GM13977 (cell line): ENCODE measurements at regions not wholly inside any gene's neighbourhood (a gene's known extent, or its start where the extent isn't known, plus 50 kb on each side); places are given as distances from the start of the nearest gene placed in this dataset.

Experiments used
- DNase-seq: peaks from one replicate; pipeline ENCODE4 v3.0.0; 2012; ENCODE audit warnings: low spot score
- CTCF ChIP-seq: IDR thresholded peaks from 2 replicates; pipeline ENCODE4 v1.5.1; 2012; ENCODE audit warnings: mild to moderate bottlenecking, control low read depth; ENCODE audit not compliant: insufficient read depth; ENCODE audit errors: extremely low read depth, missing control alignments
- in situ Hi-C: fragments of 300-500 bp; cut with MboI; formaldehyde crosslinking; loops from one replicate; pipeline ENCODE4 v1.12.0; 2022; ENCODE audit warnings: low sequenced_read_pairs, low pct_unique_long_range_greater_than_20kb, mixed read lengths, inconsistent platforms; ENCODE audit not compliant: unreplicated experiment

DNA sequence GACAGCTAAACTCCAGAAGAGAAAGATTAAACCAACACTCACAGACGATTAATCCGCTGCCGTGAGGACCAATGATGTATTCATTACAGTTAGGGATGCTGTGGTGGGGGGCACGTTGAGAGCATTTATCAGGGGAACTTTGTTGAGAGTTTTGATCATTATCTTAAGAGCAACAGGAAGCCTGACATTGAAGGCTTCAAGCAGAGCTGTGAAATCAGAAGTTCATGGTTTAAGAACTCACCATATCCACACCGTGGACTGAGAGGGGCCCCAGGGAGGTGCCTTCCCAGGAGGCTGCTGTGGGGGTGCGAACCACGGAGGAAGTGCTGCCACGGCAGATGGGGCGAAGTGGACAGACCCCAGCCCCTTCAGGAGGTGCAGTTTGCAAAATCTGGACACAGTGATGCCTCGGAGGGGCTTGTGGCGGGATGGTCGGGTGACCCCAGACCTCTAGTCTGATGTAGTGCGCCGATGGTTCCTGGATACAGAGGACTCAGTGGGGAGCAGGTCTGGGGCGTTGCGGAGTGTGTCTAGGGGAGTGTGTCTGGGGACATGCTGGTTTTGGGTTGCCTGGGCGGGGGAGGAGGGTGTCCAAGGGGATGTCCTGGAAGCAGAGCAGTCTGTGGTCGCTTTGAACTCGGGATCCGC is 73.0 kb downstream of the DIO3 start:
- no peak for TF ChIP-seq CTCF
- in situ Hi-C loops: loop anchor here (25.0 kb wide), 1 partner anchor 772 kb away; no protein-coding TSS in a partner anchor
- DNase-seq: no peak

DNA sequence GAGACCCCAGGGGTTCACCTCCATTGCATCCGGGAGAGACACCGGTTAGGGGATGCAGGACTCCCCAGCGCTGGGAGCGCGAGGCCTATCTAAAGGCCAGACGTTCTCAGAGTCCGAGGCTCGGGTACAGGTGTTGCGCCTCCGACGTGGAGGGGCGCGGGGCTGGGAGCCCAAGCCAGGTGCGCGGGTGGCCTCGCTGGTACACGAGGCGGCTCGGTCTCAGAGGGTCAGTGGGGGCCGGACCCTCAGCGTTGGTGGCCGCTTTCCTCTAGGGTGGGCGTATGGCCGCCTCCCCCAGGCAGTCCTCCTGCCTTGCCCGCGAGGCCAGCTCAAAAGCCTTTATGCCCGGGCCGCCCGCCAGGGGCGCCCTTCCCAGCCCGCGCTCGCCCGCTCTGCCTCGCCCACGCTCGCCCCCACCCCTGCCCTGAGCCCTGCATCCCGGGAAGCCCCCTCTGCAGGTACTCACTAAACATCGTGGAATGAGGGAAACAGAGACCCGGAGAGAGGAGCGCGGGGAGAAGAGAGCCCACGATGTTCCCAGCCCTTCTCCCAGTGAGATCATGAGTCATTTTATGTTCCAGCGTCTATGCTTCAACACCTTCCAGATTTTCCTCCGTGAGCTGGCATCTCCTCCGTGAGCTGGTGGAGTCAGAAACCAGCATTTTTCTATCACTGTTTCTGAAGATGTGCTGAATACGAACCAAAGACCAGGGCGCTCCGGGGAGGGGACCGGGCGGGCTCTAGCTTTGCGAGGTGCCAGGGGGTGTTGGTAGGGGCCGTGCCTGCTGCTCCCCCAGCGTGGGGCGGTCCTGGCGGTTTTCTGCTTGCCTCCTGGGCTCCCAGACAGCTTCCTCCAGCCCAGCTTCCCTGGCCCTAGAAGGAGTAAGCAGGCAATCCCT is 73.8 kb downstream of the DIO3 start:
- no peak for DNase-seq
- no peak for TF ChIP-seq CTCF
- in situ Hi-C loops: loop anchor here (25.0 kb wide), 1 partner anchor 773 kb away; no protein-coding TSS in a partner anchor

DNA sequence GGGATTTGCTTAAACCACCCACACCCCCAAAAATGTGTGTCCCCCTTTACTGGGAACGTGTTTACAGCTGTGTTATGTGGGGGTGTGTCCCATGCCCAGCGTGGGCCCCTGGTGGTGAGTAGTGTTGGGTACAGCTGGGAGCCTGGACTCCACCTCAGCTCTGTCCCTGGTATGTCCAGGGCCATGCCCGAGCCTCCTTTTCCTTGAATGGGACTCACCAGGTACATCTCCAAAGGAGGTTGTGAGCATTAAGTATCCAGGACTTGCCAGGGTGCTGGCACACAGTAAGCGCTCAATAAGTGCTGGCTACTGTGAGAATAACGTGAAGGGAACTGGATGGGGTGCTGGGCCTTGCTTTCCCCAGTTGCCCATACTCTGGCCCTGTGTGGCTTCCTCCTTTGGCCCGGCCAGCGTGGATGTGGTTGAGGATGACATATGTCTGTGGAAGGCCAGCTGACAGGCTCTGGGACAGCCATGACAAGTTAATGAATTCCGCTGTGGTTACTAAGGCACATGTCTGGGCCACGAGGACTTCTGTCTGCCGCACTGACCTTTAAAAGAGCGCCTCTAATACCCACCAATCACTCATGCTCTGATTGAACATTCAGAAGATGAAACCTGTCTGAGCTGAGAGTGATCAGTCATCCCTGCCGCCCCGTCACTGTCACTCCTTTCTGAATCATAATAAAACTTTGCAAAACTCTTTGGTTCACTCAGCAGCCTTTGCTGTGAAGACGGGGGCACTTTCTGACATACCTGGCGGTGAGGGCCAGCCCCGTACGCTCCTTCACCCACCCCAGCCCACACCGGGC is 74.7 kb downstream of the DIO3 start:
- in situ Hi-C loops: loop anchor here (25.0 kb wide), 1 partner anchor 774 kb away; no protein-coding TSS in a partner anchor
- no peak for TF ChIP-seq CTCF
- no peak for DNase-seq

GRCh38 chr14:101639241-101639833 is 78.0 kb downstream of the DIO3 start:
- no peak for TF ChIP-seq CTCF
- DNase-seq: no peak
- in situ Hi-C loops: loop anchor here (25.0 kb wide), 1 partner anchor 777 kb away; no protein-coding TSS in a partner anchor

DNA sequence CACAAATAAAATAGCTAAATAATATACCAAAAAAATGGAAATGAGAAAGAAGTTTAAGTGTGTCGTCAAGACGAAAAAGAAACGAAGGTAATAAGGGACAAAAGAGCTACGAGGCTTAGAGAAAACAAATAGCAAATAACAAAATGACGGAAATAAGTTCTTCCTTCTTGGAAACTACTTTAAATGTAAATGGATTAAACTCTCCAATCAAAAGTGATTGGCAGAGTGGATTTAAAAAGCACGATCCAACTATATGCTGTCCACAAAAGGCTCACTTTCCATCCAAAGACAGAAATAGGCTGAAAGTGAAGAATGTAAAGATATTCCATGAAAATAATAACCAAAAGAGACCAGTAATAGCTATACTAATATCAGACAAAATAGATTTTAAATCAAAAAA is 82.4 kb downstream of the DIO3 start:
- TF ChIP-seq CTCF: no peak
- no peak for DNase-seq
- in situ Hi-C loops: loop anchor here (25.0 kb wide), 1 partner anchor 781 kb away; no protein-coding TSS in a partner anchor

DNA sequence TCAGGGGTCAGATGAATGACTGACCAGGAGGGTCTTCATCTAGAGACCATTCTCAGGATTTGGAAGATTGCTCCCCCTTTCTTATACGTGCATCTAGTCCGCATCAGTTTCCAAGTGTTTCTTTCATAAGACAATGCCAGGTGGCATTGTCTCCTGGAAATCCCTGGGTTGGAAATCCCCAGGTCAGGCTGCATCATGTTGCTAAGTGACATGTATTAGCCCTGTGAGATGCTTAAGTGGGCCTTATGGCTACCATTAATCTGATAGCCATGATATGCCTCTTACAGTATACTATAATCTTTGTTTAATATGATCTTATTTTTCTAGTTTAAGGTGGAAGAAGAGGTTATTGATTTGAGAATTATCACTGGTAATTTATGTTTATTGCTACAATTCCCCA is 92.8 kb downstream of the DIO3 start:
- in situ Hi-C loops: no loop called here
- no peak for TF ChIP-seq CTCF
- DNase-seq: no peak
